ENCODE measurements at regions not wholly inside any gene's neighbourhood (a gene's known extent, or its start where the extent isn't known, plus 50 kb on each side); places are given as distances from the start of the nearest gene placed in this dataset.

- no peak for TF ChIP-seq REST (IDR thresholded peaks at IDR 0.05; ENCODE audit: unreplicated experiment)
- no peak for TF ChIP-seq POLR2AphosphoS5 (IDR thresholded peaks at IDR 0.05; ENCODE audit: low read depth)
- no peak for TF ChIP-seq NANOG (IDR thresholded peaks at IDR 0.05; ENCODE audit: borderline replicate concordance)
- TF ChIP-seq EZH2 (IDR thresholded peaks at IDR 0.05; ENCODE audit: low read depth, unreplicated experiment): no peak
- no peak for TF ChIP-seq ZNF114 (CRISPR knock-in tag; IDR thresholded peaks at IDR 0.05)
- TF ChIP-seq EZH2phosphoT487 (IDR thresholded peaks at IDR 0.05; ENCODE audit: unreplicated experiment): no peak
- no peak for TF ChIP-seq STAT1 (IDR thresholded peaks at IDR 0.05; ENCODE audit: unreplicated experiment)
- TF ChIP-seq CREB1 (CRISPR knock-in tag; IDR thresholded peaks at IDR 0.05; ENCODE audit: low read depth): no peak
- TF ChIP-seq ETS1 (IDR thresholded peaks at IDR 0.05): no peak
- TF ChIP-seq ZNF331 (CRISPR knock-in tag; IDR thresholded peaks at IDR 0.05; ENCODE audit: low read depth): no peak
- TF ChIP-seq JUNB (IDR thresholded peaks at IDR 0.05; ENCODE audit: unreplicated experiment): no peak
- TF ChIP-seq CTCF (conservative IDR thresholded peaks at IDR 0.05; ENCODE audit: low read depth in 2 of 2): no peak
Measured at GRCh38 chr11:116660011-116660410, 112.8 kb downstream of the BUD13 start (continued).

- no peak for DNase-seq (ENCODE audit: low spot score)
- Histone ChIP-seq H3K4me2 (no peak overlapping the region), H3K36me3 (ENCODE audit: insufficient read depth) (no peaks in the 10 kb centered on the region), H4K20me1 (replicated peaks; ENCODE audit: insufficient read depth) (no peaks in the 10 kb centered on the region), H2AFZ (no peak overlapping the region), H3K27me3 (ENCODE audit: insufficient read depth) (no peaks in the 10 kb centered on the region), H3K9me2 (ENCODE audit: insufficient read depth) (0 out of 2 replicates have a peak, but pooled peaks cover 3% of the 10 kb centered on the region), H3K27ac (ENCODE audit: low read depth) (no peak overlapping the region), H3K79me2 (replicated peaks; ENCODE audit: insufficient read depth) (no peaks in the 10 kb centered on the region), H3K4me1 (ENCODE audit: insufficient read depth) (no peaks in the 10 kb centered on the region), H3K4me3 (no peak overlapping the region), H3F3A (replicated peaks; ENCODE audit: low read depth) (no peaks in the 10 kb centered on the region)
- H3K9me3 Mint-ChIP-seq: peaks cover 11% of the 10 kb centered on the region; the same call in 2 of the 3 replicates
- peaks cover 3% of the 10 kb centered on the region for H3K27me3 Mint-ChIP-seq (ENCODE audit: insufficient read depth, low read depth, poor library complexity)
- peaks cover 16% of the 10 kb centered on the region for H3K36me3 Mint-ChIP-seq (ENCODE audit: low read depth)
- H3K27ac Mint-ChIP-seq: no peak overlapping the region
- H3K4me3 Mint-ChIP-seq: no peak overlapping the region
- H3K4me1 Mint-ChIP-seq: peaks cover 7% of the 10 kb centered on the region; the same call in 2 of the 3 replicates
- ATAC-seq: no peak
- TF ChIP-seq ZNF114 (CRISPR knock-in tag; IDR thresholded peaks at IDR 0.05) (no peak), ETS1 (IDR thresholded peaks at IDR 0.05) (no peak), EZH2phosphoT487 (IDR thresholded peaks at IDR 0.05; ENCODE audit: unreplicated experiment) (no peak), REST (IDR thresholded peaks at IDR 0.05; ENCODE audit: unreplicated experiment) (no peak), EZH2 (IDR thresholded peaks at IDR 0.05; ENCODE audit: low read depth, unreplicated experiment) (no peak), CREB1 (CRISPR knock-in tag; IDR thresholded peaks at IDR 0.05; ENCODE audit: low read depth) (no peak), CTCF (conservative IDR thresholded peaks at IDR 0.05; ENCODE audit: low read depth in 2 of 2) (no peak), NANOG (IDR thresholded peaks at IDR 0.05; ENCODE audit: borderline replicate concordance) (no peak), ZNF331 (CRISPR knock-in tag; IDR thresholded peaks at IDR 0.05; ENCODE audit: low read depth) (no peak)
Measured at GRCh38 chr11:116658876-116659535, 113.8 kb downstream of the BUD13 start.
